ENCODE measurements at regions not wholly inside any gene's neighbourhood (a gene's known extent, or its start where the extent isn't known, plus 50 kb on each side); places are given as distances from the start of the nearest gene placed in this dataset.

DNA sequence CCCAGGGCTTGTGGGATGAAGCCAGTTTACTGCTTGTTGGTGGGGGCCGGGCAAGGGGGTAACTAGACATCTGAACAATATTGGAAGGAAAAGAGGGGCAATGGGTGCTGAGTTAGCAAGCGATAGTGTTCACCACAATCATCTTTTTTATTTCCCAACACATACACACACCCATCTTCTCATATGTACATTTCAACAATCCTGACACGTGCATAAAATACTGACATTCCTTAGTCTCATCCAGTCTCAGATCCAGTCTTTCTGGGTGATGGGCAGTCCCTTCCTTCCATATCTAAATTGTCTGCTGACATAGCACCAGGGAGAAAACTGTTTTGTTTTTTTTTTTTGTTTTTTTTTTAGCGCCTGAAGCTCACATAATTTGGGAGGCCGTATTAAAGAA is 333.6 kb upstream of the TRPC7 start:
- TF ChIP-seq FOXM1 (IDR thresholded peaks at IDR 0.05; ENCODE audit: borderline replicate concordance) (no peak), TARDBP (IDR thresholded peaks at IDR 0.05) (no peak), SUZ12 (IDR thresholded peaks at IDR 0.05) (no peak), NFRKB (IDR thresholded peaks at IDR 0.05) (no peak)
